BE2C (cell line): ENCODE measurements at regions not wholly inside any gene's neighbourhood (a gene's known extent, or its start where the extent isn't known, plus 50 kb on each side); places are given as distances from the start of the nearest gene placed in this dataset.

Source experiments
- DNase-seq: peaks from one replicate; pipeline ENCODE4 v3.0.0-alpha.2; 2020
- H3K27me3 ChIP-seq: fragments of 250-450 bp; sonication (Bioruptor Pico); 2 replicates; pipeline ENCODE4 v1.5.1; 2020; ENCODE audit warnings: mild to moderate bottlenecking
- H3K36me3 ChIP-seq: fragments of 250-450 bp; sonication (Bioruptor Pico); 2 replicates; pipeline ENCODE4 v1.5.1; 2020; ENCODE audit warnings: mild to moderate bottlenecking
- H3K4me1 ChIP-seq: fragments of 250-450 bp; sonication (Bioruptor Pico); 2 replicates; pipeline ENCODE4 v1.5.1; 2020
- H3K4me3 ChIP-seq: 2 replicates; pipeline ENCODE4 v1.5.1; 2011; ENCODE audit warnings: low read depth, low read length
- H3K9me3 ChIP-seq: fragments of 250-450 bp; sonication (Bioruptor Pico); 2 replicates; pipeline ENCODE4 v1.5.1; 2020
- TF ChIP-seq, protein P1 (sequence below): IDR thresholded peaks from 2 replicates; pipeline ENCODE4 v1.5.1; 2012; ENCODE audit warnings: mild to moderate bottlenecking, low read depth, low read length

- H3K36me3 ChIP-seq: no peaks in the 10 kb centered on the region
- no peaks in the 10 kb centered on the region for H3K9me3 ChIP-seq
- TF ChIP-seq, protein P1, sequence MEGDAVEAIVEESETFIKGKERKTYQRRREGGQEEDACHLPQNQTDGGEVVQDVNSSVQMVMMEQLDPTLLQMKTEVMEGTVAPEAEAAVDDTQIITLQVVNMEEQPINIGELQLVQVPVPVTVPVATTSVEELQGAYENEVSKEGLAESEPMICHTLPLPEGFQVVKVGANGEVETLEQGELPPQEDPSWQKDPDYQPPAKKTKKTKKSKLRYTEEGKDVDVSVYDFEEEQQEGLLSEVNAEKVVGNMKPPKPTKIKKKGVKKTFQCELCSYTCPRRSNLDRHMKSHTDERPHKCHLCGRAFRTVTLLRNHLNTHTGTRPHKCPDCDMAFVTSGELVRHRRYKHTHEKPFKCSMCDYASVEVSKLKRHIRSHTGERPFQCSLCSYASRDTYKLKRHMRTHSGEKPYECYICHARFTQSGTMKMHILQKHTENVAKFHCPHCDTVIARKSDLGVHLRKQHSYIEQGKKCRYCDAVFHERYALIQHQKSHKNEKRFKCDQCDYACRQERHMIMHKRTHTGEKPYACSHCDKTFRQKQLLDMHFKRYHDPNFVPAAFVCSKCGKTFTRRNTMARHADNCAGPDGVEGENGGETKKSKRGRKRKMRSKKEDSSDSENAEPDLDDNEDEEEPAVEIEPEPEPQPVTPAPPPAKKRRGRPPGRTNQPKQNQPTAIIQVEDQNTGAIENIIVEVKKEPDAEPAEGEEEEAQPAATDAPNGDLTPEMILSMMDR: no peak
- no peaks in the 10 kb centered on the region for H3K27me3 ChIP-seq
- DNase-seq: no peak
- no peaks in the 10 kb centered on the region for H3K4me1 ChIP-seq
- H3K4me3 ChIP-seq: no peak overlapping the region
Measured at GRCh38 chr21:35231090-35231489, 182.0 kb upstream of the RUNX1 start.

GRCh38 chr21:35229290-35229689 lies 180.2 kb upstream of the RUNX1 start:
- Histone ChIP-seq H3K9me3 (no peaks in the 10 kb centered on the region), H3K4me1 (no peaks in the 10 kb centered on the region), H3K27me3 (no peaks in the 10 kb centered on the region), H3K4me3 (no peak overlapping the region), H3K36me3 (no peaks in the 10 kb centered on the region)
- TF ChIP-seq, protein P1: no peak
- no peak for DNase-seq

GRCh38 chr21:35227786-35228185 lies 178.7 kb upstream of the RUNX1 start:
- no peak for DNase-seq
- H3K36me3 ChIP-seq: no peaks in the 10 kb centered on the region
- TF ChIP-seq, protein P1: no peak
- H3K4me1 ChIP-seq: no peaks in the 10 kb centered on the region
- H3K27me3 ChIP-seq: no peaks in the 10 kb centered on the region
- H3K4me3 ChIP-seq: no peak overlapping the region
- H3K9me3 ChIP-seq: no peaks in the 10 kb centered on the region

- TF ChIP-seq, protein P1: no peak
- Histone ChIP-seq H3K9me3 (no peaks in the 10 kb centered on the region), H3K4me3 (no peak overlapping the region), H3K36me3 (no peaks in the 10 kb centered on the region), H3K4me1 (no peaks in the 10 kb centered on the region), H3K27me3 (no peaks in the 10 kb centered on the region)
- no peak for DNase-seq
Measured at GRCh38 chr21:35226968-35227744, 178.1 kb upstream of the RUNX1 start.

DNA sequence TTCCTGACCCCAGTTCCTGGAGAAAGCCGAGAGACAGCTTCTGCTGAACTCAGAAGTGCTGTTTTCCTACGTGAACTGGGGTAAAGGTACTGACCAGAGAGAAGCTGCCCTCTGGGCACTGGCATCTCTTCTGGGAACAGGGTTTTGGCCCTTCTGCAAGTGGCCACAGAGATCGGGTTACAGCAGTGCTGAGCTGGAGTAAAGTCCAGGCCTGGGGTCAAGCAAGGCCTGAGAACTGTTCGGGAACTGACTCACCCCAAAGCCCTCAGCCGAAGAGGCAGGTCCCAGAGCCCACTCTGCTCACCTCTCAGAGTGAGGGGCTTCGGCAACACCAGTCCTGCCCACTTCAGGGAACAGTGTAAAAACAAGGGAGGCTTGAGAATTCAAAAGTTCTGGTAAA lies 177.2 kb upstream of the RUNX1 start:
- TF ChIP-seq, protein P1: no peak
- Histone ChIP-seq H3K4me1 (no peaks in the 10 kb centered on the region), H3K4me3 (no peak overlapping the region), H3K9me3 (no peaks in the 10 kb centered on the region), H3K36me3 (no peaks in the 10 kb centered on the region), H3K27me3 (no peaks in the 10 kb centered on the region)
- DNase-seq: no peak

DNA sequence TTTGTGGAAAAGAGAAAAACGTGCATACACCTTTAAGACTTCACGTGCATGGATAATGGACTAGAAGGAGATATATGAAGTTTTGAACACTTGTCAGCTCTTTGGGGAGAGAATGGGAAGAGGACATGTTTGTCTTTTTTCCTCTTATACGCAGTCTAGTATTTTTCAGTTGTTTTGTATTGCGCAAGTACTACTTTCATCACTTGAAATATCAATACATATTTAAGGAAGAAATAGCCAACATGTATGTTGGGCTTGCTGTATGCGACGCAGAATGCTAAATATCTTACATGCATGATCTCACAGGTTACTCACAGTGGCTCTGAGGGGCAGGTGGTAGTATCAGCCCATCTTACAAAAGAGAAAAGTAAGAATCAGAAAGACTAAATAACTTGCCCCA lies 176.5 kb upstream of the RUNX1 start:
- TF ChIP-seq, protein P1: no peak
- DNase-seq: no peak
- H3K27me3 ChIP-seq: no peaks in the 10 kb centered on the region
- H3K4me1 ChIP-seq: no peaks in the 10 kb centered on the region
- H3K9me3 ChIP-seq: no peaks in the 10 kb centered on the region
- H3K4me3 ChIP-seq: no peak overlapping the region
- H3K36me3 ChIP-seq: no peaks in the 10 kb centered on the region
